H1 (cell line): ENCODE measurements at regions not wholly inside any gene's neighbourhood (a gene's known extent, or its start where the extent isn't known, plus 50 kb on each side); places are given as distances from the start of the nearest gene placed in this dataset.

Source experiments
- CTCF ChIA-PET: fragments of 300-600 bp; sonication (Branson Sonifier 250); formaldehyde crosslinking; loops from one replicate; lab custom pipeline; 2021; ENCODE audit not compliant: partially characterized antibody; lab: Charles Lee
- POLR2A ChIA-PET: fragments of 300-600 bp; sonication (Branson Sonifier 250); formaldehyde crosslinking; loops from one replicate; lab custom pipeline; 2021; ENCODE audit warnings: inconsistent platforms; ENCODE audit not compliant: partially characterized antibody; lab: Charles Lee
- DNase-seq, 2 experiments: peaks; one replicate each; pipeline versions ENCODE4 v3.0.0 to v3.0.0-alpha.2; 2010 to 2022; ENCODE audit warnings: low spot score in 2 of 2, low read depth in 1 of 2, mixed read lengths in 1 of 2
- FAIRE-seq: peaks from 2 replicates; lab custom pipeline; 2011; peaks lifted over from hg19 to GRCh38; lab: Jason Lieb, UNC
- H2AFZ ChIP-seq: 2 replicates; pipeline ENCODE4 v1.8.1; 2012; ENCODE audit warnings: low read length, inconsistent platforms
- H2AK5ac ChIP-seq: 2 replicates; pipeline ENCODE4 v1.6.1; 2013; ENCODE audit warnings: low read depth, low read length
- H2BK120ac ChIP-seq: replicated peaks from 2 replicates; pipeline ENCODE3; 2013; ENCODE audit warnings: low read depth, low read length, inconsistent platforms
- H2BK12ac ChIP-seq: 2 replicates; pipeline ENCODE4 v1.6.1; 2013; ENCODE audit warnings: low read depth, low read length
- H2BK15ac ChIP-seq: 2 replicates; pipeline ENCODE4 v1.6.1; 2013; ENCODE audit warnings: low read length
- H2BK20ac ChIP-seq: 2 replicates; pipeline ENCODE4 v1.6.1; 2013; ENCODE audit warnings: low read length
- H2BK5ac ChIP-seq: 2 replicates; pipeline ENCODE4 v1.6.1; 2013; ENCODE audit warnings: low read depth, low read length
- H3K14ac ChIP-seq: 2 replicates; pipeline ENCODE4 v1.6.1; 2013; ENCODE audit warnings: inconsistent platforms; ENCODE audit not compliant: insufficient read length
- H3K18ac ChIP-seq: 2 replicates; pipeline ENCODE4 v1.6.1; 2013; ENCODE audit warnings: low read length; ENCODE audit errors: extremely low read depth
- H3K23ac ChIP-seq: 2 replicates; pipeline ENCODE4 v1.6.1; 2013; ENCODE audit warnings: inconsistent platforms; ENCODE audit not compliant: insufficient read length
- H3K23me2 ChIP-seq: 2 replicates; pipeline ENCODE4 v1.6.1; 2013; ENCODE audit warnings: low read depth, low read length
- H3K27ac ChIP-seq: 2 replicates; pipeline ENCODE4 v1.6.1; 2011; ENCODE audit warnings: low read depth, low read length, inconsistent platforms
- H3K27me3 ChIP-seq, 4 experiments: replicated peaks in 1 of 4; 1 replicate in 1 of 4; 2 replicates in 3 of 4; pipeline versions ENCODE4 v1.6.1 to v1.8.1; 2011 to 2013; ENCODE audit warnings: low read length in 3 of 4, mild to moderate bottlenecking in 3 of 4, inconsistent platforms in 2 of 4, mixed read lengths in 2 of 4, moderate library complexity in 1 of 4; ENCODE audit not compliant: control insufficient read depth in 3 of 4, insufficient read depth in 3 of 4; ENCODE audit errors: extremely low read depth in 1 of 4
- H3K36me3 ChIP-seq, 4 experiments: 2 replicates each; pipeline versions ENCODE4 v1.6.1 to v1.8.1; 2011 to 2013; ENCODE audit warnings: mild to moderate bottlenecking in 4 of 4, low read length in 3 of 4, moderate library complexity in 2 of 4, control low read depth in 1 of 4, inconsistent platforms in 1 of 4; ENCODE audit not compliant: insufficient read depth in 4 of 4, control insufficient read depth in 2 of 4
- H3K4ac ChIP-seq: replicated peaks from 2 replicates; pipeline ENCODE3; 2013; ENCODE audit warnings: low read length, low read depth, mixed read lengths, inconsistent platforms; ENCODE audit not compliant: insufficient read length
- H3K4me1 ChIP-seq, 4 experiments: replicated peaks in 1 of 4; 1 replicate in 1 of 4; 2 replicates in 3 of 4; pipeline versions ENCODE4 v1.6.1 to v1.8.1; 2011 to 2013; ENCODE audit warnings: low read length in 3 of 4, inconsistent platforms in 2 of 4, mixed read lengths in 1 of 4; ENCODE audit not compliant: insufficient read depth in 4 of 4, control insufficient read depth in 3 of 4
- H3K4me2 ChIP-seq, 2 experiments: 2 replicates each; pipeline versions ENCODE4 v1.6.1 to v1.8.1; 2011 to 2013; ENCODE audit warnings: low read depth in 2 of 2, low read length in 2 of 2, control low read depth in 1 of 2, inconsistent platforms in 1 of 2, mild to moderate bottlenecking in 1 of 2; ENCODE audit not compliant: insufficient read depth in 1 of 2
- H3K4me3 ChIP-seq, 4 experiments: fragments of 200-600, 300-600 bp in 1 of 4; sonication (generic), shearing (Covaris generic), sonication (Bioruptor Twin) in 1 of 4; 2 replicates each; pipeline versions ENCODE4 v1.5.1 to v1.8.1; 2011 to 2016; ENCODE audit warnings: low read length in 4 of 4, low read depth in 3 of 4, control low read depth in 2 of 4, inconsistent platforms in 2 of 4, mild to moderate bottlenecking in 2 of 4, mixed read lengths in 1 of 4, moderate library complexity in 1 of 4; ENCODE audit not compliant: insufficient read depth in 2 of 4; ENCODE audit errors: extremely low read depth in 1 of 4
- H3K56ac ChIP-seq: replicated peaks from 2 replicates; pipeline ENCODE3; 2013; ENCODE audit warnings: low read depth, mild to moderate bottlenecking, mixed read lengths, low read length, inconsistent platforms; ENCODE audit not compliant: insufficient read length
- H3K79me1 ChIP-seq: 2 replicates; pipeline ENCODE4 v1.6.1; 2013; ENCODE audit warnings: low read depth, low read length, control low read depth
- H3K79me2 ChIP-seq, 2 experiments: 2 replicates each; pipeline versions ENCODE4 v1.6.1 to v1.8.1; 2012 to 2013; ENCODE audit warnings: low read length in 2 of 2, mild to moderate bottlenecking in 2 of 2, inconsistent platforms in 1 of 2; ENCODE audit not compliant: insufficient read depth in 2 of 2, control insufficient read depth in 1 of 2
- H3K9ac ChIP-seq, 4 experiments: replicated peaks in 1 of 4; 1 replicate in 1 of 4; 2 replicates in 3 of 4; pipeline versions ENCODE4 v1.6.1 to v1.8.1; 2011 to 2013; ENCODE audit warnings: low read depth in 3 of 4, low read length in 3 of 4, control low read depth in 2 of 4, mild to moderate bottlenecking in 2 of 4, moderate library complexity in 2 of 4, inconsistent platforms in 1 of 4; ENCODE audit errors: extremely low read depth in 1 of 4
- H3K9me3 ChIP-seq, 2 experiments: 2 replicates each; pipeline versions ENCODE4 v1.6.1 to v1.8.1; 2012 to 2013; ENCODE audit warnings: mild to moderate bottlenecking in 2 of 2, moderate library complexity in 2 of 2, control low read depth in 1 of 2, inconsistent platforms in 1 of 2, low read depth in 1 of 2, low read length in 1 of 2, mixed read lengths in 1 of 2; ENCODE audit not compliant: insufficient read depth in 2 of 2
- H4K20me1 ChIP-seq, 2 experiments: replicated peaks in 1 of 2; 2 replicates each; pipeline versions ENCODE3 to v1.8.1; 2011 to 2013; ENCODE audit warnings: inconsistent platforms in 2 of 2, low read length in 2 of 2, mild to moderate bottlenecking in 1 of 2; ENCODE audit not compliant: insufficient read depth in 2 of 2, control insufficient read depth in 1 of 2
- H4K5ac ChIP-seq: 2 replicates; pipeline ENCODE4 v1.6.1; 2013; ENCODE audit warnings: low read length, low read depth, mixed read lengths, inconsistent platforms; ENCODE audit not compliant: insufficient read length
- H4K8ac ChIP-seq: 2 replicates; pipeline ENCODE4 v1.8.0; 2013; ENCODE audit warnings: mild to moderate bottlenecking, moderate library complexity, low read length, inconsistent platforms; ENCODE audit not compliant: insufficient read depth; ENCODE audit errors: extremely low read depth
- H4K91ac ChIP-seq: replicated peaks from 2 replicates; pipeline ENCODE3; 2013; ENCODE audit warnings: low read length, mixed read lengths, inconsistent platforms; ENCODE audit not compliant: insufficient read length
- ATF2 ChIP-seq: IDR thresholded peaks from 2 replicates; pipeline ENCODE4 v1.6.1; 2012; ENCODE audit warnings: low read length, inconsistent platforms
- BCL11A ChIP-seq, 2 experiments: IDR thresholded peaks; one replicate each; pipeline ENCODE4 v1.6.1; 2011; ENCODE audit warnings: low read depth in 2 of 2, low read length in 2 of 2, mild to moderate bottlenecking in 2 of 2
- BRCA1 ChIP-seq: IDR thresholded peaks from 2 replicates; pipeline ENCODE4 v1.6.1; 2012; ENCODE audit warnings: low read depth, low read length, improper control_type of control experiment
- CREB1 ChIP-seq: IDR thresholded peaks from 2 replicates; pipeline ENCODE4 v1.6.1; 2012; ENCODE audit warnings: inconsistent platforms
- CTBP2 ChIP-seq: IDR thresholded peaks from 2 replicates; pipeline ENCODE4 v1.7.0; 2011; ENCODE audit warnings: borderline replicate concordance, mild to moderate bottlenecking, moderate library complexity, mixed read lengths, low read length; ENCODE audit not compliant: insufficient read depth, insufficient read length
- EP300 ChIP-seq, 2 experiments: IDR thresholded peaks; 1 replicate in 1 of 2; 2 replicates in 1 of 2; pipeline ENCODE4 v1.6.1; 2011 to 2012; ENCODE audit warnings: low read depth in 2 of 2, low read length in 2 of 2, mild to moderate bottlenecking in 2 of 2, borderline replicate concordance in 1 of 2, inconsistent platforms in 1 of 2, moderate library complexity in 1 of 2
- GABPA ChIP-seq: IDR thresholded peaks from 2 replicates; pipeline ENCODE4 v1.6.1; 2011; ENCODE audit warnings: mild to moderate bottlenecking, low read length, moderate library complexity, borderline replicate concordance; ENCODE audit not compliant: insufficient read depth
- HDAC6 ChIP-seq: IDR thresholded peaks from one replicate; pipeline ENCODE4 v1.7.1; 2012; ENCODE audit warnings: low read depth, mild to moderate bottlenecking, inconsistent platforms, low read length, moderate library complexity
- NANOG ChIP-seq: IDR thresholded peaks from 2 replicates; pipeline ENCODE4 v1.6.1; 2011; ENCODE audit warnings: low read length, low read depth, mild to moderate bottlenecking, inconsistent platforms; ENCODE audit not compliant: insufficient read depth, poor library complexity, severe bottlenecking
- POLR2AphosphoS5 ChIP-seq: IDR thresholded peaks from 2 replicates; pipeline ENCODE4 v1.6.1; 2011; ENCODE audit warnings: low read depth, low read length
- USF2 ChIP-seq: IDR thresholded peaks from 2 replicates; pipeline ENCODE4 v1.6.1; 2011; ENCODE audit warnings: low read length, improper control_type of control experiment
- WGBS, 2 experiments: shearing (Covaris generic) in 1 of 2; methylation state at CpG; one replicate each; pipeline versions ENCODE4 v1.1.6 to v1.1.7; 2013 to 2015; ENCODE audit warnings: low lambda C conversion rate in 2 of 2, mixed read lengths in 2 of 2, inconsistent platforms in 1 of 2, low coverage in 1 of 2, missing lambda C conversion rate in 1 of 2; ENCODE audit not compliant: insufficient replicate concordance in 2 of 2, insufficient coverage in 1 of 2, insufficient read length in 1 of 2; ENCODE audit errors: extremely low coverage in 1 of 2, missing lambda C conversion rate in 1 of 2; 5-methylcytosine and 5-hydroxymethylcytosine counted together

- Histone ChIP-seq H3K79me1 (no peaks in the 10 kb centered on the region), H2BK120ac (no peak overlapping the region), H2AFZ (no peak overlapping the region), H3K4me1 (no peaks in the 10 kb centered on the region), H3K56ac (no peak overlapping the region), H2AK5ac (no peak overlapping the region), H4K5ac (no peak overlapping the region), H4K91ac (no peak overlapping the region), H3K27ac (no peak overlapping the region), H3K14ac (no peak overlapping the region), H2BK5ac (no peak overlapping the region), H3K23me2 (no peaks in the 10 kb centered on the region), H3K23ac (no peak overlapping the region), H4K8ac (no peak overlapping the region), H2BK15ac (0 out of 2 replicates have a peak overlapping the region, but pooled peaks have one; percentile 65), H4K20me1 (no peaks in the 10 kb centered on the region), H3K4ac (no peak overlapping the region), H3K18ac (no peak overlapping the region), H2BK20ac (no peak overlapping the region; the same call in 1 of the 2 replicates), H3K27me3 (no peaks in the 10 kb centered on the region; a peak in 1 of 7 replicates), H3K9me3 (peaks cover 7 to 8% of the 10 kb centered on the region in 2 experiments; a peak in 2 of 4 replicates), H3K4me3 (no peak overlapping the region), H2BK12ac (no peak overlapping the region), H3K9ac (no peak overlapping the region), H3K4me2 (no peak overlapping the region), H3K36me3 (no peaks in the 10 kb centered on the region; a peak in 1 of 8 replicates), H3K79me2 (no peaks in the 10 kb centered on the region)
- 91% methylated on average over 6 of the region's 6 CpGs; no CpG with 5 or more reads in 1 of the 2 experiments for WGBS, 2 experiments
- DNase-seq (no peak), FAIRE-seq (no peak)
- CTCF ChIA-PET, result interaction anchor here (0.9 to 1.9 kb wide), 3 partner anchors 10 to 41 kb away, joined by 3 to 4 read pairs (median 3); no protein-coding TSS in a partner anchor
- POLR2A ChIA-PET, result no interaction called here
- TF ChIP-seq BRCA1, result no peak
- no peak for TF ChIP-seq ATF2
- no peak for TF ChIP-seq BCL11A (IDR thresholded peaks at IDR 0.05; ENCODE audit: low read depth in 2 of 2, low read length in 2 of 2)
- TF ChIP-seq USF2, result no peak
- no peak for TF ChIP-seq GABPA
- TF ChIP-seq HDAC6, result no peak
- no peak for TF ChIP-seq POLR2AphosphoS5
- TF ChIP-seq CREB1, result no peak
- TF ChIP-seq NANOG, result no peak
- TF ChIP-seq CTBP2, result no peak
- no peak for TF ChIP-seq EP300 (IDR thresholded peaks at IDR 0.05; ENCODE audit: borderline replicate concordance in 1 of 2, low read depth in 2 of 2, low read length in 2 of 2)
Measured at GRCh38 chr1:37282764-37283163, 191.6 kb upstream of the ZC3H12A start.
